ENCODE measurements at regions not wholly inside any gene's neighbourhood (a gene's known extent, or its start where the extent isn't known, plus 50 kb on each side); places are given as distances from the start of the nearest gene placed in this dataset.

- TF ChIP-seq ZNF274 (IDR thresholded peaks at IDR 0.05; ENCODE audit: low read depth, low read length) (no peak), SUZ12 (IDR thresholded peaks at IDR 0.05; ENCODE audit: extremely low read depth, insufficient read depth, insufficient read length) (no peak)
Observed at GRCh38 chr18:39935598-39935997, 2019.4 kb upstream of the PIK3C3 start.

Data from NT2/D1 (cell line).